Upper lobe of right lung (tissue), 1 donor: ENCODE measurements at regions not wholly inside any gene's neighbourhood (a gene's known extent, or its start where the extent isn't known, plus 50 kb on each side); places are given as distances from the start of the nearest gene placed in this dataset.

Experiments
- ATAC-seq: fragments of 200-7000 bp; cut with Tn5 transposase; one replicate; pipeline ENCODE4 v1.9.1; 2020; ENCODE audit warnings: mild to moderate bottlenecking, moderate library complexity
- DNase-seq: peaks from one replicate; pipeline ENCODE4 v3.0.0-alpha.2; 2020
- H3K27ac ChIP-seq: fragments of 200-600 bp; one replicate; pipeline ENCODE4 v1.8.0; 2022
- H3K27me3 ChIP-seq: fragments of 200-600 bp; one replicate; pipeline ENCODE4 v1.8.0; 2022; ENCODE audit warnings: mild to moderate bottlenecking
- H3K36me3 ChIP-seq: fragments of 200-600 bp; one replicate; pipeline ENCODE4 v1.8.0; 2022
- H3K4me1 ChIP-seq: fragments of 200-600 bp; one replicate; pipeline ENCODE4 v1.8.0; 2022
- H3K4me3 ChIP-seq: fragments of 200-600 bp; one replicate; pipeline ENCODE4 v1.8.0; 2022; ENCODE audit warnings: mild to moderate bottlenecking
- H3K9me3 ChIP-seq: fragments of 200-600 bp; one replicate; pipeline ENCODE4 v1.8.0; 2022
- intact Hi-C: fragments of 100-400 bp; cut with DNase I; formaldehyde crosslinking; loops from one replicate; pipeline ENCODE4 v1.11.0; 2022
- TF ChIP-seq, protein P1 (sequence below): fragments of 200-600 bp; IDR thresholded peaks from one replicate; pipeline ENCODE4 v1.8.0; 2022; ENCODE audit warnings: antibody characterized with exemption
- donor health status: DM: no; HTN: yes; CAD: no; lungs with severe emphysema.

DNA sequence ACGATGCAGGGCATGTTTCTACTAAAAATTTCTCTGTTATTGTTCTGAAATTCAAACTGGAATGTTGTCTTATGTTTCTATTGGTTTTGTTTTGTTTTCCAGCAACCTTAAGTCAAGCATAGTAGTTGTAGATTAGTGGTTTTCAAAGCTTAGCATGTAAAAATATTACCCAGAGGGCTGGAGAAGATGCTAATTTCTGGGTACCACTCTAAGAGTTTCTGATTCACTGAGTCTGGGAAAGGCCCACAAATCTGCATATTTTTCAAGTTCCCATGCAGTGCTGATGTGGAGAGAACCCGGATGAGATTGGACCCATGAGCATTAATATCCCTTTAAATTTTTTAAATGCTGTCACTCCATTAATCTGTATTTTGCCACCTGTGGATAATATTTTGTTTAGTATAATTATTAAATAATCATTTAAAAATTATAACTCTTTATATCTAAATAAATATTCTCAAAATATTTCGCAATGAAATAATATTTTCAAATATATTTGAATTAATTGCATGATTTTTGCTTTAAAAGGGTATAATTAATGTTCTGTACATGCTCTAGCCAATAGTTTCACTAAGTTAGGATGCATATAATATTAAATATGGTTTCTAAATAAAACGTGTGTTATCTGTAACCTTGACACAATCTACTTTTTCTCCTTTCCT, 1274.7 kb upstream of the CADM2 start:
- Histone ChIP-seq H3K9me3 (no peaks in the 10 kb centered on the region), H3K4me3 (no peak overlapping the region), H3K27ac (no peak overlapping the region), H3K4me1 (no peaks in the 10 kb centered on the region), H3K27me3 (no peaks in the 10 kb centered on the region), H3K36me3 (no peaks in the 10 kb centered on the region)
- intact Hi-C loops = no loop called here
- TF ChIP-seq, protein P1, sequence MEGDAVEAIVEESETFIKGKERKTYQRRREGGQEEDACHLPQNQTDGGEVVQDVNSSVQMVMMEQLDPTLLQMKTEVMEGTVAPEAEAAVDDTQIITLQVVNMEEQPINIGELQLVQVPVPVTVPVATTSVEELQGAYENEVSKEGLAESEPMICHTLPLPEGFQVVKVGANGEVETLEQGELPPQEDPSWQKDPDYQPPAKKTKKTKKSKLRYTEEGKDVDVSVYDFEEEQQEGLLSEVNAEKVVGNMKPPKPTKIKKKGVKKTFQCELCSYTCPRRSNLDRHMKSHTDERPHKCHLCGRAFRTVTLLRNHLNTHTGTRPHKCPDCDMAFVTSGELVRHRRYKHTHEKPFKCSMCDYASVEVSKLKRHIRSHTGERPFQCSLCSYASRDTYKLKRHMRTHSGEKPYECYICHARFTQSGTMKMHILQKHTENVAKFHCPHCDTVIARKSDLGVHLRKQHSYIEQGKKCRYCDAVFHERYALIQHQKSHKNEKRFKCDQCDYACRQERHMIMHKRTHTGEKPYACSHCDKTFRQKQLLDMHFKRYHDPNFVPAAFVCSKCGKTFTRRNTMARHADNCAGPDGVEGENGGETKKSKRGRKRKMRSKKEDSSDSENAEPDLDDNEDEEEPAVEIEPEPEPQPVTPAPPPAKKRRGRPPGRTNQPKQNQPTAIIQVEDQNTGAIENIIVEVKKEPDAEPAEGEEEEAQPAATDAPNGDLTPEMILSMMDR = no peak
- ATAC-seq = no peak
- DNase-seq = no peak

GRCh38 chr3:83706669-83707068, 1252.1 kb upstream of the CADM2 start:
- no peak for DNase-seq
- Histone ChIP-seq H3K27ac (no peak overlapping the region), H3K36me3 (no peaks in the 10 kb centered on the region), H3K4me1 (no peaks in the 10 kb centered on the region), H3K4me3 (no peak overlapping the region), H3K9me3 (no peaks in the 10 kb centered on the region), H3K27me3 (no peaks in the 10 kb centered on the region)
- TF ChIP-seq, protein P1 = no peak
- ATAC-seq = no peak
- intact Hi-C loops = no loop called here

- DNase-seq = no peak
- H3K27ac ChIP-seq = no peak overlapping the region
- H3K4me1 ChIP-seq = no peaks in the 10 kb centered on the region
- no peak for ATAC-seq
- H3K4me3 ChIP-seq = no peak overlapping the region
- intact Hi-C loops = no loop called here
- TF ChIP-seq, protein P1 = no peak
- H3K27me3 ChIP-seq = no peaks in the 10 kb centered on the region
- H3K9me3 ChIP-seq = no peaks in the 10 kb centered on the region
- no peaks in the 10 kb centered on the region for H3K36me3 ChIP-seq
These were observed 1243.5 kb upstream of the CADM2 start for GRCh38 chr3:83715307-83715706.

DNA sequence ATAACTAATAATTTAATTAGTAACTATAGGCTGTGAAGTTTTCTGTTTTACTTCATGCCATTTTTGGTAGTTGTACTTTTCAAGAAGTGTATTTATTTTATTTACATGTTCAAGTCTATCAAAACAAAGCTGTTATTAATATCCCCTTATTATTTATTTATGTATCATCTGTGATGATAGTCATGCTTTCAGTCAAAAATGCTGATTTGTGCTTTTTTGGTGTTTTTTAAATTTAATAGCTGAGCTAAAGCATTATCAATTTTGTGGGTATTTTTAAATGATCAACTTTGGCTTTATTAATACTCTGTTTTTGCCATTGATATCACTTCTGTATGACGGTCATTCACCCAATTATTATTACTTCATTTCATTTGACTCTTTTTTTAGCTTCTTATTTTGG, 1229.2 kb upstream of the CADM2 start:
- ATAC-seq = no peak

DNA sequence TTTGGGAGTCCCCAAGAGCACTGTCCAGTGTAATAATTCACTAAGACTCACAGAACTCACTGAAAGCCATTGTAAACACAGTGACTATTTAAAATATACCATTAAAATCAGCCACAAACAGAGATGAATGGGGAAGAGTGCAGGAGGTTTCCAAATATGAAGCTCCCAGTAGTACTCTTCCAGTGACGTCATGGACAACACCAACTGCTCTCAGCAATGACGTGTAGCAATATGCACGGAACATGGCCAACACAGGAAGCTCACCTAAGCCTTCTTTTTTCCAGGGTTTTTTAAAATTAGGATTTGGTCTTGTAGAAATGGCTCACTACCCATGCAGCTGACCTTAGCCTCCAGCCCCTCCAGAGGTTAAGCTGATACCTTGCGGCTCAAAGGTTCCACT, 1224.1 kb upstream of the CADM2 start:
- no peak overlapping the region for H3K27ac ChIP-seq
- ATAC-seq (no peak), DNase-seq (no peak)
- no peaks in the 10 kb centered on the region for H3K27me3 ChIP-seq
- no peaks in the 10 kb centered on the region for H3K4me1 ChIP-seq
- no peaks in the 10 kb centered on the region for H3K9me3 ChIP-seq
- TF ChIP-seq, protein P1 = no peak
- intact Hi-C loops = no loop called here
- no peak overlapping the region for H3K4me3 ChIP-seq
- H3K36me3 ChIP-seq = no peaks in the 10 kb centered on the region

More for the DNA sequence above, 1229.2 kb upstream of the CADM2 start:
- no peaks in the 10 kb centered on the region for H3K36me3 ChIP-seq
- intact Hi-C loops = no loop called here
- peaks cover 6% of the 10 kb centered on the region for H3K9me3 ChIP-seq
- no peak for DNase-seq
- no peaks in the 10 kb centered on the region for H3K27me3 ChIP-seq
- no peaks in the 10 kb centered on the region for H3K4me1 ChIP-seq
- H3K27ac ChIP-seq = no peak overlapping the region
- H3K4me3 ChIP-seq = no peak overlapping the region
- TF ChIP-seq, protein P1 = no peak

- Histone ChIP-seq H3K27ac (no peak overlapping the region), H3K4me3 (no peak overlapping the region), H3K9me3 (no peaks in the 10 kb centered on the region), H3K4me1 (no peaks in the 10 kb centered on the region), H3K27me3 (no peaks in the 10 kb centered on the region), H3K36me3 (no peaks in the 10 kb centered on the region)
- intact Hi-C loops = no loop called here
- DNase-seq (no peak), ATAC-seq (no peak)
- TF ChIP-seq, protein P1 = no peak
These were observed 1220.6 kb upstream of the CADM2 start for GRCh38 chr3:83738202-83738601.
